ENCODE measurements at regions not wholly inside any gene's neighbourhood (a gene's known extent, or its start where the extent isn't known, plus 50 kb on each side); places are given as distances from the start of the nearest gene placed in this dataset.
"Not testable (repeated sequence)": the region's sequence is repeated elsewhere in the genome, so short reads cannot be mapped to it uniquely, and the experiment has no call there.

DNA sequence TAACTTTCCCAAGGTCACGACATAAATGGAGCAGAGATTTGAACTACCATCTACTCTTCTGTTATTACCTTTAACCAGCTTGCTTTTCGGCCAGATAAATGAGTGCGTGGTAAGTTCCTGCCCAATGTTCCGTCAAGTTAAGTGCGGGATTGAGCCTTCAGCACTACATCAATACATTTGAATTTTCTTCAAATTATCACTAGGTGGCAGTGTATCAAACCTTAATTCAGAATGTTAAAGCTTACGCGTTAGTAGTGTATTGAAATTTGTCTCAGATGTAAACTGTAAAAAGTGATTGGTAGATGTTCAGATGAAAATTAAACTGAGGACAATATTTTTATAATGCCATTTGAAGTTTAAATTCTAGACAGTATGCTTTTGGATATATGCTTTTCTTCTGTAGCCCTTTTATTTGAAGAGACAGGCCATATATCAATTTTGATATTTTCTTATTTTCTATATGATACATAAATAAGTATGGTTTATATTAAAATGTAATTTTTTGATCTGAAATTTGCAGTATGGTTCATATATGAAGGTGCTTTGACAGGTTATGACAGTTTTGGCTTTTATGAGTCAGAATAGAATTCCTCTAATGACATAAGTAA, 681.3 kb downstream of the ADCYAP1 start:
- DNase-seq, result no peak

DNA sequence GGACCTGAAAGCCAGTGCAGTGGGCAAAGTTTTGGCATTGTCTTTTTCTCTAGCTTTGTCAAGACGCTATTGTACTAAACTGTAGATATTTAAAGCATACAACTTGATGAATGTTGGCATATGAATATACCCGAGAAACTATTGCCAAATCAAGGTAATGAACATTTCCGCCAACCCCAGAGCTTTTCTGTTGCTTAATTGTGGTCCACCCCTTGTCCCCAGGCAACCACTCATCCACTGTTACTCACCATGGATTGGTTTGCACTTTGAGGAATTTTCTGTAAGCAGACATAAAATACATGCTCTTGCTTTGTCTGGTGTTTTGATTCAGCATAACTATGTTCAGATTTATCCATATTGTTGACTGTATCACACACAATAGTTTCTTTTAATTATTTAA, 688.4 kb downstream of the ADCYAP1 start:
- DNase-seq, result no peak

DNA sequence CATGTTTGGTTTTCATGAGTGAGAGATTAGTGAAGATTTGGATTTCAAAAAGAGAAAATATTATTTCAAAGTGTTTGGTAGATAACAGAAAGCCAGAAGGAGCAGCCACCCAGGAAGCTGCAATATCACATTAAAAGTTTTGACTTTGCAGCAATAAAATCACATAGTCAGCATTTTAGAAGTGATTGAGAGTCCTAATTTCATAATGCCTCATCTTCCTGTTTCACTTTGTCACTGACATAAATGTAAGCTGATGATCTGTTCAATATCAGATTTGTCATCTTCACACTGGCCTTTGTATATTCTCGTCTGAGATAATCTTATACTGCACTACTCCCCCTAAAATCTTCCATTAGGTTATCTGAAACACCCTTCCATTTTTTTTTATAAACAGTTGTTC, 690.5 kb downstream of the ADCYAP1 start:
- no peak for DNase-seq

DNA sequence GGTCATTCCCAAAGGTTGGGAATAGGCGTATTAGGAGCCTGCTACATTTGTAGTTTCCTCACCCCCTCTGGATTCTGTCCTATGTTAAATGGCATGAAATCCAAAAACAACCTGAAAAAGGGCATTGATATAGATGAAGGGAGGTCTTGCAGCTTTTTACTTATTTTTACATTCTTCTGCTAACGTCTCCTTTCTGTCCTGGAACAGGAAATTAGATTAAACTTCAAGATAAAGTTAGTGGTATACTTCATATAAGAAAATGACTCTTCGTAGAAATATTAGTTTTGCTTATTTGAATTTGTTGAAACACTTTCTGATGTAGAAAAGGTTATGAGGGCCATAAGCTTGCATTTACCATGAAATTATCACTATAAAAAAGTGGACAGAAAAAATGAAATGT, 694.5 kb downstream of the ADCYAP1 start:
- no peak for DNase-seq

DNA sequence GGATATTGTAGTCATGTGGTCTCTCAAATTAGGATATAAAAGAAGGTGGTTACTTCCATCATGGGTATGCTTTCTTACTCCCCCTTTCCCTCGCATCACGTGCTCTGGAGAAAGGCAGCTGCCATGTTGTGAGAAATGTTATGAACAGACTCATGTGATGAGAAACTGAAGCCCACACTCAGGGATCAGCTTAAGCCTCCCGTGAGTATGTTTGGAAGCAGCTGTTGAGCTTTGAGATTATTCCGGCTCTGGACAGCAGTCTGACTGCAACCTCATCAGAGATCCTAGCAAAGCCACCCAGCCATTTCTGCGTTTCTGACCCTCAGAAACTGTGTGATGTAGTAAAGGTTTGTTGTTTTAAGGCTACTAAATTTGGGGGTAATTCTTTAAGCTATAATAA, 700.1 kb downstream of the ADCYAP1 start:
- no peak for DNase-seq

DNA sequence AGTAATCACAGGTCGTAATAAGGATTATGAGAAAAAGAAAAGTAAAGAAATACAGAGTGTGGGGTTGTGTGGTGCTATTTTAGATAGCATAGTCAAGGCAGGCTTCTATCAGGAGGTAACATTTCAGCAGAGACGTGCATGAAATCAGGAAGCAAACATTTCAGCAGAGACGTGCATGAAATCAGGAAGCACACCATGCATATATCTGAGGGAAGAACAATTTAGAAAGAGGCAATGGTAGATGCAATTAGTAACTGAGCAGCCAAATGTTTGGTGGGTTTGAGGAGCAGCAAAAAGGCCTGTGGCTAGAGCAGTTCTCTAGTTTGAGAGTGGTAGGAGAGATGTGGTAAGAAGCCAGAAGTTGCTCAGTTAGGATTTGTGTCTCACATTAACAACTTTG, 713.7 kb downstream of the ADCYAP1 start:
- DNase-seq, result no peak

DNA sequence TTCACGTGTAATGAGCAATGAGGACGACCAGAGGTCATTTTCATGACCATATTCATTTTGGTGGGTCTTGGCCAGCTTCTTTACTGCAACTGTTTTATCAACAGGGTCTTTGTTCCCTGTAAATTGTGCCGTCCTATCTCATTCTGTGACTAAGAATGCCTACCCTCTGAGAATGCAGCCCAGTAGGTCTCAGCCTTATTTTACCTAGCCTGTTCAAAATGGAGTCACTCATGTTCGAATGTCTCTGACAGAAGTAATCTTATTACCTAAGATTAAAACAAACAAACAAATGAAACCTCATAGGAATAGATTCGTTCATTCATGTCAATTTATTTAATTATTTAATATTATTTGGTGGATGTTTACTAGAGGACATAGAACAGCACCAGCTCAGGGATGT, 714.8 kb downstream of the ADCYAP1 start:
- no peak for DNase-seq

DNA sequence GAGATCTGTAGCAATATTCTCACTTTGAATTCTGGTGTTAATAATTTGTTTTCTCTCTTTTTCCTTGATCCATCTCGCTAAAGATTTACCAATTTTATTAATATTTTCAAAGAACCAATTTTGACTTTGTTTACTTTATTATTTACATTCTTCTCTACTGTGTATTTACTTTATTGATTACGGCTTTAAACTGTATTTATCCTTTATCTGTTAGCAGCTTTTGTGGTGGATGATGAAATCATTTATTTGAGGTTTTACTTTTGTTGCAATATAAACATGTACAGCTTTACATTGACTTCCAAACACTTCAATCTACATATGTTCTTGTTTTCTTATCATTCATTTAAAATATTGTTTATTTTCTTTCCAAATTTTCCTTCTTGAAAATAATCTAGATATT, 719.9 kb downstream of the ADCYAP1 start:
- no peak for DNase-seq

DNA sequence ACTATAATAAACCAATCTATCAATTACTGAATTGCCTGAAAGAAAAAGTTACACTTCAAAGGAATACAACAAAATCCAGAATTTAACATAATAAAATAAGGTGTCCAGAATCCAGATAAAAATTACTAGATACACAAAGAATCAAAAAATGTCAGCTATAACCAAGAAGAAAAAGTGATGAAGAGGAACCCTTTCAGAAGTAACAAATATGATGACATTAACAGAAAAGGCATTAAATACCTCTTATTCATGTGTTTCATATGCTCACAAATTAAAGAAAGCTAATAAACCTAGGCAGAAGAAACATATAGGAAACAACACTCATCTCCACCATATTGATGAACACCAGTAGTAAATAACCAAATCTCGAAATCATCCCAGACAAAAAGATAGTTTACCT, 722.8 kb downstream of the ADCYAP1 start:
- no peak for DNase-seq

DNA sequence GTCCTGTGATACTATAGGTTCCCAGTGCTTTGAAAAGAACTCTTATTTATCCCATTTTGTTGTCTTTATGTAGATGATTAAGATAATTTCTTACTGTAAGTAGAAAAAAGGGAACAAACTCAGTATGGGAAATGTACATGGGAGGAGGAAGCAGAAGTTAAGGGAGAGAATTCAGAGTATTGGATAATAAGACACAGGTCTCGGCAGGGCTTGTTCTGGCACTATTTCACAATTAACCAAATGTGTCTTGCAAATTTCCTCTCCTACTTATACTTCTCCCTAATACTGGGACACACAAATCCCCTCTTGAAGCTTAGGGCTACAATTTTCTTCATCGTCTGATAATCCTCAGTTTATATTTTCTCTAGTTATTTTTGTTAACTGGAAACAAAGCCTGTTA, 744.0 kb downstream of the ADCYAP1 start:
- DNase-seq, result no peak

DNA sequence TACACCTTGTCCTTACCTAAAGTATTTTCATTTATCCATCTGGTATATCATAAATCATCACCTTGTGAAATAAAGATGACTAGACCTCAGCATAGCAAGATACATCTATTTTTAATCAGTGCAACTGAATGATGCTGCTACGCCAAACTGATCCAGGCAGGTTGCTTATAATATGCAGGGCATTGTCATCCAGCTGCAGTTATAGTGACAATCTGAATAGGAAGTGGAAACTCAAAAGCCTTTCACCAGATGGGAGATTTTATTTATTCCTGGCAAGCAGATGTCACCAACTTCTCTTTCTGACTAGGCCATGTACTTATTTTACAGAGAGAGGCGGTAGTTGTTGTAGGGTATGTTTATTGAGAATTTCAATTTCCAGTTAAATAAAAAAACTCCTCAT, 747.3 kb downstream of the ADCYAP1 start:
- no peak for DNase-seq

DNA sequence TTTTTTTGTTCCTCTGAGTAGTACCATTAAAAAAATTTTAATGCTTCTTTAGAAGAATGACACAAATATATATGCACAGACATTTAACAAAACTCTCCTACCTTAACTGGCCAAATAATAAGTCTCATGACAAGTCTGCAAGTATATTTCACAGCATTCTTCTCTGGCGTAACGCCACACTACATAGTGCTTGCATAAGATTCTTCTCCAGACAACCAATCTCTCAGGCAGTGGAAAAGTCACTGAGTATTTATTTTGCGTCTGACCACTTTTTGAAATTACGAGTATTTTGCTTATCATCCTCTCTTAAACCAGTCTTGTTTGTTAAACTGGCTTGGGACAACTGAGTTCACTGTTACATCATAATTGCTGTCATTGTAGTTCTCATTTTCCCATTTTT, 749.2 kb downstream of the ADCYAP1 start:
- no peak for DNase-seq

DNA sequence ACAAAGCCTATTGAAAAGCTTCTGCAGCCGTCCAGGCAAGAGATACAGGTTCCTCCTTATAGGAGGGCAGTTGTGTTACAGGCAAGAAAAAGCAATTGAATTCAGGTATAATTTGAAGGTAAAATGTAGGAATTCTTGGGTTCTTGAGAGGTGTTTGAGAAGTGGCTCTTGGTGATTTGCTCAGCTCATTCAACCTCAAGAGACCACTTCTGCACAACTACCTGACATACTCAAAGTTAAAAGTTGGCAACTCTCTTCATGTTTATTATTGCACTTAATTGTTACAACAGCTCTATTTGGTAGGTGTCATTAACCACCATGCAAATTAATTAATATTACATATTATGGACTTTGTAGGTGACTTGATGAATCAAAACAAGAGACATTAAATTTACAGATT, 753.2 kb downstream of the ADCYAP1 start:
- DNase-seq, result no peak

DNA sequence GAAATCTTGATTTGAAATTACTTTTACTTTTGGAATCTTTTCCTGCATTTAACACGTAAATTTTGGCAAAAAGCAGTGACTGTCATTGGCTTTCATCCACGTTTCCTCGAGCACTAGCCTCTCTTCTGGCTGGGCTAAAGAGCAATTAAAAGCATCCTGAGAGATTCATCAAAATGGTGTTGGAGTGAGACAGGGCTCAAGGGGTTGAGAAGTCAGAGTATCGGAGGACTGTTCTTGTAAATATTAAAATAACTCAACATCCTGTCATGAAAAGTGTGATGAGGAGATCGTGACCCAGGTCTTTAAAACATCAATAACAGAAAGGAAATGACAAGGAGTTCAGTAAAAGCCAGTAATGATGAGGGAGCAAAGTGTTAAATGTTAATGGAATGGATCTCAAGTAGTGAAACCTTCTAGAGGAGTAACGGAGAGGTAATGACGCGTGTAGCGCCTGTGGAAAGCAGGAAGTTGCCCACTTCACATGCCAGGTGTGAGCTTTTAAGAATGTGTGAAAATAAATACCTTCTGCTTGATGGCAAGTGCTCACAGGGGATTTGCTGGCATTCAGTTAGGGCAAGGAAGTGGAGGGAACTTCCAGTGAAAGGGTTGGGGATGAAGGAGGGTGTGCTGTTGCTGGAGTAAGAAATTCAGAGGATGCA, 754.4 kb downstream of the ADCYAP1 start:
- DNase-seq, result no peak

DNA sequence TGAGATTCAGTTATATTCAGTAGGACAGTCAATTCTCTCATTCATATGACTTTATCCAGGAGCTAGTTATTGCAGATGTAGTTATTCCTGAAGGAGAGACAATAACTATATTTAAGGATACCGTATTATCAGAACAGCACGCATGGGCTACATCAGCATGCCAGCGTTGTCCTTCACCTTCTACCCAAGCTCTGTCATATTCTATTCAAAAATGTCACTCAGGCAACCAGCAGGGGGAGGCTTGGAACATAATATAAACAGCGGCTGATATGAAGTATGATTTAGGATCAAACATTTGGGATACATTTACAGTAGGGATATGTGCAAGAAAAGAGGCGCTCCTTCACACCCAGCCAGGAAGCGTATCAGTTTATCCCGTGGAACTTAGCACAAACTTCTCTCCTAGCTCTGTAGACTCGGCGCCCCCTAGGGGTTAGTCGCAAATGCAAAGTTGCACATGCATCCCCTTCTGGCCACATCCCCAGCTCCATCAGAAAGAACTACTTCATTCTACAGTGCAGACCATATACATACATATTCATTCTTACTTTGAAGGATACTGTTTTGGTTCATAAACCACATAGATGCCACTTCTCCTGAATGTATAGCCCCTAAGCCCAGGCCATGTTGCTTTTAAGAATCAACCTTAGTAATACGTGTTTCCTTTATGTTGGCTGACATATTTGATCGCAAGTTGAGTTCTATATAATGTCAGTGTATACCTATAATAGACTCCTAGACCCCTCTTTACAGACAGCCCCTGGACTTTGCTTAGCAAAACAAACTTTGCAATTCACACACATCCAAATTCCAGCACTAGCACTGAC, 759.4 kb downstream of the ADCYAP1 start:
- no peak for DNase-seq

DNA sequence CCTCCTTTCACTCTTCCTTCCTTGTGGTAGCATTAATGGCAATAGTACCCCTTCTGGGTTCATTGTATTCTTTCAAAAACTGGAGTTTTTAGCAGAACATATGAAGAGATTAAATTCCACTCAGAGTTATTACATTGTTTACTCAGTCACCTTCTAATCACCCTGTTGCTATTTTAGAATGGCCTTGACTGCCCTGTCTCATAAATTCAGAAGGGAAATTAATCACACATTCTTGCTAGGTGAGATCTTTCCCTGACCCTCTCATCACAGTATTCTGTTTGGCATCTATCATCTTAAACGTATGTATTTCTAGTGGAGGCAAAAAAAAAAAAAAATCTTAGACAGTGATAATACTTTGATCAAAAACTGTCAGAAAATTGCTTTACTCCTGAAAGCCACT, 760.4 kb downstream of the ADCYAP1 start:
- DNase-seq, result no peak

DNA sequence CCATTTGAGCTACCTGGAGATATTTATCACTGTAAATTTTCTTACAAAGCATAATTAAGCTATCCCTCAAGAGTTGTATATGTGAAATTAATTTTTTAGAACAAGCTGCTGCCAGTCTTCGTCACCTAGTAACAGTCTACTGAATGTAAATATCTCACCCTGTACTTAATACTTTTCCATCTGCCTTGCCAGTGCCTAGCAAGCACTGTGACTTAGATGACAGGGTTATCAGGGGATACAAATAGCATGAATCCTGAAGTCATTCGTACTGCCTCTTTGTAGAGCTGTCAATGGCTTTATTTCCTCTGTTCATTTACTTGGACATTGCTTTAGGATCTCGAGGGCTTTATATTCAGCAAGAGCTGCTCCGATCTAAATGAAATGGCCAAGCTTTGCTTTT, 763.6 kb downstream of the ADCYAP1 start:
- DNase-seq, result no peak

DNA sequence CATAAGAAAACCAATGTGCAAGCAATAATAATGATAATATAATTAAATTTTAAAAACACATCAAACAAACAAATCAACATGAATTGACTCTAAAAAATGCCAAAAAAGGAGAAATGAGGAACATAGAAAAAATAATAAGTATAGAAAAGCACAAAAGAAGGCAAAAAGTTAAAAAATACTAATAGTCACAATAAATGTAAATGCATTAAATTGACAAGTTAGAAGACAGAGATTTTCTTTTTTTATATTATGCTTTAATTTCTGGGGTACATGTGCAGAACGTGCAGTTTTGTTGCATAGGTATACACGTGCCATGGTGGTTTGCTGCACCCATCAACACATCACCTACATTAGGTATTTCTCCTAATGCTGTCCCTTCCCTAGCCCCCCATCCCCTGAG, 767.0 kb downstream of the ADCYAP1 start:
- not testable (repeated sequence) for DNase-seq

DNA sequence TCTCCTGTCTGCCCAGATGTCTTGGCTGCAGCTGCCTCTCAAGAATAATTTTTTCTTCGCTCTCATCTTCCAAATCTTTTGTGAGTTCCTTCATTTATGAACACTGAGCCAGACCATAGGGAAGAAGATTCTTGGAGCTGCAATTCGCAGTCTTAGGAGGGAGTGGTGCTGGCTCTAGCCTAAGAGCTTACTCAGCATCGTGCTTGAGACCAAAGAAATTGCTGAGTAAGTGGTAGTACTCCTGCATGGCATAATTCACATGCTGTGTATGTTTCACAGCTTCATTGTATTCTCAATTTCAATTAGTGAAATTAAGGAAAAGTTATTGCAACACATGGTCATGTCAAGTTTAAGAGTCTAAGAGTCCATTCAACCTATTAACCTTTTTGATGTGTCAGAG, 771.7 kb downstream of the ADCYAP1 start:
- DNase-seq, result no peak

DNA sequence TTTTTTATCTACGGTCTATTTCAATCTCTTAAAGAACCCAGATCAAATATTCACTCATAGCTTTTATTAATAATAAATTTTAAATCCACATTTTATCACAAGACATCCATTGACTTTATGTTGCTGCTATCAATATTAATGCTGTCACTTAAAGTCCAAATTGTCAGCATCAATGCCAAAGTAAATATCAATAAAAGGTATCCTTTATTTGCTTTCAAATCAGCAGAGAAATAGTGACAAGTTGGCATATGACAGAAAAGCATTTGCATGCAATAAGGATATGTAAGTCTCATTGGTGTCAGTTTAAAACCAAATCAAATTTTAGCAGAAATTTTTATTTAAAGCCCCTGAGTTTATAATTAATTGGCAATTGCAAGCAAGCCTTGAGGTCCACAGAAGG, 775.4 kb downstream of the ADCYAP1 start:
- no peak for DNase-seq

DNA sequence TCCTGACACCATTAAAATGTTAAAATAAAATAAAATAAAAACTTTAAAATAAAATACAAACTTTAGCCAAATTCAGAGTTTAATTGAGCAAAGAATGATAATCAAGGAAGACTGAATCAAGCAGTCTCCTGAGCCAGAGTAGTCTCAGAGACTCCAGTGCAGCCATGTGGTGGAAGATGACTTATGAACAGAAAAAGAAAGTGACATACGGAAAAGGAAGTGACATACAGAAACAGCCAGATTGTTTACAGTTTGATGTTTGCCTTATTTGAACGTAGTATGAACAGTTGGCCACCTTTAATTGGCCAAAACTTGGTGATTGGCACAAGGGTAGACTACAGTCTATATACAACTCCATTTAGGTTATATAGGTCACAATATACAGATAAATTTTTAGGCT, 787.2 kb downstream of the ADCYAP1 start:
- no peak for DNase-seq

DNA sequence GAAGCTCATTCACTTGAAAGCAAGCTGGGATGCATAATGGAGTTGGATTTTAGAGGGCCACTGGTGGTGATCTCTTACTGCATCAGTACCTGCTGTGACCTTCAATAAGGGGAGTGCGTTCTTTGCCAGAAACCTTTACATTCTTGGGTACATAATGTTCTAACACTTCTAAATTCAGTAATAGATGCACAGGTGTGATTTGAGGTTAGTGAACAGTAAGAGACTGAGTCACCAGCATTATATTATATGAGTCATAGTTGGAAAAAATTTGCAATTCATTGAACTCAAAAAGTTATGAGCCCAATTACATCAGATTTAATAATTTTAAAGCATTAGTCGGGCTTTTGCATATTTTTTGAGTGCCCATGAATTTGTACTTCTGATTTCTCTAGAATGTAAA, 803.3 kb downstream of the ADCYAP1 start:
- no peak for DNase-seq

DNA sequence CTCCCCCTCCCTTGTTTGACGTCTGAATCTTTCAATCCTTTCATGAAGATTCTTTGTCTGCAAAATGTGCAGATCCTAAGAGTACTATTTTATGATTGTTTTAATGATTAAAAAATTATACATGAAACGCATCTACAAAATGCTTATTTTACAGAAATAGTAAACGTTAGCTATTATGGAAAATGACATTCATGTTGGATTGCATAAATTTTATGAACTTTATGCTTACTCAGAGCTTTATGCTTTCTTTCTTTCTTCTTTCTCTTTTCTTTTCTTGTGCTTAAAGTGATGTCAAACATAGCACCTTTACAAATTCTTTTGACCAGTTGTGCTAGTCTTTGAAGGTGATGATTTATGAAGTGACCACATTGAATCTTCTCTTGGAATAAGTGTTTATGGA, 805.4 kb downstream of the ADCYAP1 start:
- DNase-seq, result no peak

DNA sequence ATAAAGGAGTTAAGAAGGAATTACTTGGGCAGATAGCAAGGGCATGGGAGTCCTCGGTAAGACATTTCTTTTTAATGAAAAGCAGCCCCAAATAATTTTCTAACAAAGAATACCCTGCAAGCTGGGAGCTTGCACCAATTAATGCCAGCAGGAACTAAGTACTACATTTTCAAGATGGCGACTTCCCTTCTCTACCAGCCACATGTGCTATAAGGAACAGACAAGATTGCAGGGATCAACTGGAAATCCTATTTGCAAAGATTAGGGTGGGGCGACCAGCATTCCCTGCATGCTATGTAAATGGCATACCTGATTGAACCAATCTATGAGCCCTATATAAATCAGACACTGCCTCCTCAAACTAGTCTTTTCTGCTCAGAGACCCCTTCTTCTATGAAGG, 827.5 kb downstream of the ADCYAP1 start:
- no peak for DNase-seq
